GM19468 (cell line): ENCODE measurements at regions not wholly inside any gene's neighbourhood (a gene's known extent, or its start where the extent isn't known, plus 50 kb on each side); places are given as distances from the start of the nearest gene placed in this dataset.
"Not testable (repeated sequence)": the region's sequence is repeated elsewhere in the genome, so short reads cannot be mapped to it uniquely, and the experiment has no call there.

Source experiments
- ATAC-seq: cut with Tn5 transposase; IDR thresholded peaks from one replicate; pipeline ENCODE4 v1.9.1; 2021; ENCODE audit warnings: mild to moderate bottlenecking, moderate library complexity, moderate number of reproducible peaks; ENCODE audit not compliant: unreplicated experiment; ENCODE audit errors: extremely low read depth

- no peak for ATAC-seq
Observed at GRCh38 chr15:38991701-38992100, 427.1 kb upstream of the RASGRP1 start.

- no peak for ATAC-seq
Observed at GRCh38 chr15:38992506-38992905, 427.9 kb upstream of the RASGRP1 start.

- ATAC-seq: no peak
Observed at GRCh38 chr15:38992930-38993329, 428.3 kb upstream of the RASGRP1 start.

- no peak for ATAC-seq
Observed at GRCh38 chr15:38994310-38994709, 429.7 kb upstream of the RASGRP1 start.

- ATAC-seq: no peak
Observed at GRCh38 chr15:38996111-38996631, 431.6 kb upstream of the RASGRP1 start.

DNA sequence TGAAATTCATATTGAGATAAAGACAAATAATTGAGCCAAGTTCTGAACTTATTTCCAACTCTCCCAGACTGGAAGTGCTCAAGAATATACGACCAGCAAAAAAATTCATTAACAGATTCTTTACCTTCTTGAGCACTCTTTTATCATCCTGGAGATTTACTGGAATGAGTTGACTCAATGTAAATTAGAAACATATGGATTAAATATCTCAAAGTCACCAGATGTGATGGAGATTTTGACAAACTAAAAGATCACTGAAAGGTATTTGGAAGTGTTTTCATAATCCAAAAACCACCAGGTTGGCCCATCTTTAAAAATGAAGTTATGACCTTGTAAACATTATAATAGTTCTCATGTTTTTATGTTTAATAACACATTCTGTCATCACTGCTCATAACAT is 433.2 kb upstream of the RASGRP1 start:
- ATAC-seq: no peak

DNA sequence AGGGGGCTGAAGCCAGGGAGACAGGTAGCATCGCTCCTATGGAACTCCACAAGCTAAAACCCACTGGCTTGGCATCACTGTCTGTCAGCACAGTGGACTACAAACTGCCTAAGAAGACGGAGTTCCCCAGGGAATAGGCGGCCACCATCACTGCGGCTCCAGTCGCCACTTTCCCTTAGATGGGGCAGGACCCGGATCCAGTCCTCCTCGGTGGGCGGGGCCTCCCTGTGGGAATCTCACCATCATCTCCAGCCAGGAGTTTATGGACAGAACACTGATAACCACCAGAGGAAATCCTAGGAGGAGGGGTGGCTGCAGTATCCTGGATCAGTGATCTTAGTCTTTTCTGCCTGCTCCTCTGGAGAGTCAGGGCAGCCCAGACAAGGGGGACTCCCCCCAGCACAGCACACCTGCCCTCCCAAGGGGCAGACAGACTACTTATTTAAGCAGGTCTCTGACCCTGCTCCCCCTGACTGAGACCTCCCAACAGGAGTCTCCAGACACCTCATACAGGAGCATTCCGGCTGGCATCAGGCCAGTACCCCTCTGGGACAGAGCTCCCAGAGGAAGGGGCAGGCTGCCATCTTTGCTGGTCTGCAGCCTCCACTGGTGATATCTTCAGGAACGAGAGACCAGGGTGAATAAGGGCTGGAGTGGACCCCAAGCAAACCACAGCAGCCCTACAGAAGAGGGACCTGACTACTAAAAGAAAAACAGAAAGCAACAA is 435.6 kb upstream of the RASGRP1 start:
- no peak for ATAC-seq

- ATAC-seq: no peak
Observed at GRCh38 chr15:39009740-39010139, 445.1 kb upstream of the RASGRP1 start.

DNA sequence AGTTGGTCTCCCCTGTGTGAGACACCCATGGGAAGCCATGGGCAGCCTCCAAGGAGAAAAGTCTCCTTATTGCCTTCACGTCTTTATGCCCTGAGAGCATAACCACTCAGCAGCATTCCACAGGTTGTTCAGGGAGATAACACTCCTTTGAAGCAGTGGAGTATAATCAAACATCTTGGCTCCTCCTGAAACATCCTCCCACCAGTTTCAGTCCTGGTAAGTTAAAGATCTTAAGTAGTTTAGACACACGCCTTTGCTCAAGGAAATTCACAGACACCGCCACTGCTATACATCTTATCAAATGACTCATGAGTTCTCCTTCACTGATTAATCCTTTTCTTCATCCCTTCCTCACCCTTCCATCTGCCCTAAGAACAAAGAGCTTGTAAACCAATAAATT is 446.5 kb upstream of the RASGRP1 start:
- not testable (repeated sequence) for ATAC-seq

GRCh38 chr15:39013262-39013661 is 448.6 kb upstream of the RASGRP1 start:
- ATAC-seq: no peak

- ATAC-seq: no peak
Observed at GRCh38 chr15:39014682-39015081, 450.1 kb upstream of the RASGRP1 start.

DNA sequence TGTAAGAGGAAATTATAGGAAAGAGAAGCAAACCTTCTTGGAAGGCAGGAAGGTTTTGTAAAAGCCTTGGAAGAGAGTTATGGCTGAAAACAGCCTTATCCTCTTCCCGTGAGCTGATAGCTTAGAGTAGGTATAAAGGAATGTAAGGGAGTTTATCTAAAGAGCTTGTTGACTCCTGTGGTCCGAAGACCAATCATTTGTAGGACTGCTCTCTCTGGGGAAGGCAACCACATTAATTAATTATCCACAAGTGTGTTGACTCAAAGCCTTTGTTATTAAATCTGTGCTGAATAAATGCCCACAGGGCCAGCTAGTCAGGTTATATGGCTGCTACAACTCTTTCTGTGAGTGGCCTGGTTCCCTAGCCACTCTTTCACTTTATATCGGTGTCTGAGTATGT is 452.1 kb upstream of the RASGRP1 start:
- ATAC-seq: no peak

DNA sequence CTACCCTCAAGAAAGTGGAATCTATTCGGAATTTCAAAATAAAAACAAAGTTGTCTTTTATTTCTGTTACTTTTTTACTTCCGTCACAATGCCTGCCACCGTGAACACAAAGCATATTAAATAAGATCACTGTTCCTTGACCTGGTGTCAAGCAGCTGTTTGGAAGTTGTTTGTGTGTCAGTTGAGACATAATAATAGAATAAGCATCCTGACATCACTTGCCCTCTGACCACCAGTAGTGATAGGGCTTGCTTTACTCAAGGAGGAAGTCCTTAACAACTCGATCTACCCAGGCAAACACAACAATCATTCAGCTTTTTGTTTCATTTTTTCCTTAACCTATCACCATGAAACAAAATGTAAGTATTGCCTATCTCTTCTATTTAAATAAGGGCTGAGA is 454.4 kb upstream of the RASGRP1 start:
- no peak for ATAC-seq

- no peak for ATAC-seq
Observed at GRCh38 chr15:39021341-39021740, 456.7 kb upstream of the RASGRP1 start.

GRCh38 chr15:39022532-39023305 is 458.1 kb upstream of the RASGRP1 start:
- no peak for ATAC-seq

DNA sequence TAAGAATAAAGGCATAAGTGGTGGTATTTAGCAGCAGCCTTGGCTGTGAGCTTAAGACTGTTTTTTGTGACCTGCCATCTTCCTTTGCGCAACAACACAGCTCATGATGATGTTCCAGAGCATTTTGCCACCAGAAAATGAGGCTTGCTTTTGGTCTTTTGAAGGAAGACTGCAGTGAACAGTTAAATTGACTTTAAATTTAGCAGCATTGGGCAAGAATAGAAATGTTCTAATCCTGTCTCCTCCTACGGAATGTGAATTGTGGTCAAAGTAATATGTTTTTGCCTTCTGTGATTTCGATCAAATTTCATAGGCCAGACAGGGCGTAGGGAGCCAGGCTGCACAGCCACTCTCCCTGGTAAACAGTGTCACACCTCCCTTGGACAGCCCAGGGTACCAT is 460.7 kb upstream of the RASGRP1 start:
- ATAC-seq: no peak

GRCh38 chr15:39025881-39026280 is 461.3 kb upstream of the RASGRP1 start:
- no peak for ATAC-seq

DNA sequence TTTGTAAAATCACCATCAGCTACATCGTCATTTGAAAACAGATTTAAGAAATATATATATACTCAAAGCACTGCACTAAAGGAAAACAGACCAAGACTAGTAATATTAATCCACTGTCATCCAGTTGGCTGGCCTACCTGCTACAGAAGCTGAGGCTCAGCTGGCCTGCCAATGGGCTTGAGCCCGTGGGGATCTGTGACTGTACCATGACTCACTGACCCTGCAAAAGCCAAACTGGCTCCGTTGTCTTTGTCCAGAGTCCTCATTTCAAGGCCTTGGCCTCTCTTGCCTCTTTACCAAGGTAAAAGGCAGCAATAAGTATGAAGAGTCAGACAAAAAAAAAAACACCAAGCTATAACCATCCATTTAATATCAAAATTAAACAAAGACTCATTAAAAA is 463.5 kb upstream of the RASGRP1 start:
- no peak for ATAC-seq

DNA sequence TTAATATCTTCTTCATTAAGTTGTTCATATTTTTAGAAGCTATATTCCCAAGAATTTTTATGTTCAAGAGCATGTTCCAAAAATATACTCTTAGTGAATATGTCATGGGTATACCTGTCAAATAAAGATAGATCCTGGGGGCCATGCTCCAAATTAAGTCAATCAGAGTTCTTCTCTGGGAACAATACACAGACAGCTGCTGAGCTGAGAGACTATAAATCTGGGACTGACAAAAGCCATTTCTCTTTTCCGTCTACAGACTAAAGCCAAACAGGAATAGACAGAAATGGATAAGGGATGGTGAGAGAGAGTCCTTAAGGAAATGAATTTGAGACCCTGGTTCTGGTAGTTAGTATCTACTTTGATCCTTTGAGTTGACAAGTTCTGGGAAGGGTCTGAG is 465.1 kb upstream of the RASGRP1 start:
- no peak for ATAC-seq

- no peak for ATAC-seq
Observed at GRCh38 chr15:39030291-39031070, 465.9 kb upstream of the RASGRP1 start.

- ATAC-seq: no peak
Observed at GRCh38 chr15:39031596-39031995, 467.0 kb upstream of the RASGRP1 start.
